Activated CD4-positive, alpha-beta memory T cell treated with anti-CD3 and anti-CD28 coated beads, Interleukin-2, amount 10 ng/mL, durations not matched to agents 7 days and 5 days (primary cell): ENCODE measurements at regions not wholly inside any gene's neighbourhood (a gene's known extent, or its start where the extent isn't known, plus 50 kb on each side); places are given as distances from the start of the nearest gene placed in this dataset.
"Not testable (repeated sequence)": the region's sequence is repeated elsewhere in the genome, so short reads cannot be mapped to it uniquely, and the experiment has no call there.

Experiments used
- CTCF ChIA-PET: fragments of 350-600 bp; sonication (Branson Sonifier 250); formaldehyde crosslinking; loops from one replicate; lab custom pipeline; 2021; ENCODE audit warnings: antibody characterized with exemption, inconsistent platforms; lab: Charles Lee
- POLR2A ChIA-PET: fragments of 350-600 bp; sonication (Branson Sonifier 250); formaldehyde crosslinking; loops from one replicate; lab custom pipeline; 2021; ENCODE audit warnings: antibody characterized with exemption; lab: Charles Lee
- DNase-seq: peaks from one replicate; pipeline ENCODE4 v3.0.0-alpha.2; 2020
- H3K27ac Mint-ChIP-seq: one replicate; pipeline ENCODE4 v1.8.0; 2021; ENCODE audit warnings: mild to moderate bottlenecking, mixed read lengths
- H3K27me3 Mint-ChIP-seq: one replicate; pipeline ENCODE4 v1.8.0; 2021; ENCODE audit warnings: mixed read lengths
- H3K36me3 Mint-ChIP-seq: one replicate; pipeline ENCODE4 v1.8.0; 2021; ENCODE audit warnings: low read depth, mixed read lengths
- H3K4me1 Mint-ChIP-seq: one replicate; pipeline ENCODE4 v1.8.0; 2021; ENCODE audit warnings: mixed read lengths
- H3K4me3 Mint-ChIP-seq: one replicate; pipeline ENCODE4 v1.8.0; 2021; ENCODE audit warnings: mild to moderate bottlenecking, mixed read lengths
- H3K9me3 Mint-ChIP-seq: one replicate; pipeline ENCODE4 v1.8.0; 2021; ENCODE audit warnings: mixed read lengths

- POLR2A ChIA-PET, H3K4me3 Mint-ChIP-seq, CTCF ChIA-PET: not testable (repeated sequence)
Measured at GRCh38 chr11:70600911-70601415, 202.6 kb downstream of the CTTN start.

GRCh38 chr11:70601861-70602538 is 203.7 kb downstream of the CTTN start:
- Mint-ChIP-seq H3K36me3 (no peaks in the 10 kb centered on the region), H3K4me1 (no peaks in the 10 kb centered on the region), H3K4me3 (no peak overlapping the region), H3K27me3 (peaks cover 1% of the 10 kb centered on the region), H3K27ac (no peak overlapping the region), H3K9me3 (no peaks in the 10 kb centered on the region)
- CTCF ChIA-PET: no interaction called here
- POLR2A ChIA-PET: no interaction called here
- DNase-seq: no peak

More at GRCh38 chr11:70600911-70601415, 202.6 kb downstream of the CTTN start:
- not testable (repeated sequence) for H3K27me3 Mint-ChIP-seq, H3K27ac Mint-ChIP-seq, H3K9me3 Mint-ChIP-seq, H3K4me1 Mint-ChIP-seq, DNase-seq, H3K36me3 Mint-ChIP-seq

GRCh38 chr11:70603114-70603755 is 204.9 kb downstream of the CTTN start:
- H3K36me3 Mint-ChIP-seq: no peaks in the 10 kb centered on the region
- CTCF ChIA-PET: no interaction called here
- H3K4me3 Mint-ChIP-seq: no peak overlapping the region
- POLR2A ChIA-PET: no interaction called here
- no peak overlapping the region for H3K27ac Mint-ChIP-seq
- peaks cover 1% of the 10 kb centered on the region for H3K27me3 Mint-ChIP-seq
- no peaks in the 10 kb centered on the region for H3K9me3 Mint-ChIP-seq
- no peaks in the 10 kb centered on the region for H3K4me1 Mint-ChIP-seq
- no peak for DNase-seq

GRCh38 chr11:70603756-70604211 is 205.5 kb downstream of the CTTN start:
- H3K36me3 Mint-ChIP-seq: no peaks in the 10 kb centered on the region

GRCh38 chr11:70604221-70604620 is 205.9 kb downstream of the CTTN start:
- H3K27me3 Mint-ChIP-seq: peaks cover 1% of the 10 kb centered on the region
- no peak overlapping the region for H3K4me3 Mint-ChIP-seq
- CTCF ChIA-PET: no interaction called here
- no peak for DNase-seq
- H3K4me1 Mint-ChIP-seq: no peaks in the 10 kb centered on the region
- no peaks in the 10 kb centered on the region for H3K36me3 Mint-ChIP-seq
- H3K9me3 Mint-ChIP-seq: no peaks in the 10 kb centered on the region
- POLR2A ChIA-PET: no interaction called here
- H3K27ac Mint-ChIP-seq: no peak overlapping the region

More at GRCh38 chr11:70603756-70604211, 205.5 kb downstream of the CTTN start:
- Mint-ChIP-seq H3K27ac (no peak overlapping the region), H3K27me3 (peaks cover 1% of the 10 kb centered on the region), H3K4me3 (no peak overlapping the region), H3K4me1 (no peaks in the 10 kb centered on the region), H3K9me3 (no peaks in the 10 kb centered on the region)
- ChIA-PET CTCF (no interaction called here), POLR2A (no interaction called here)
- no peak for DNase-seq

GRCh38 chr11:70604630-70605467 is 206.5 kb downstream of the CTTN start:
- no peak for DNase-seq
- H3K9me3 Mint-ChIP-seq: no peaks in the 10 kb centered on the region
- ChIA-PET POLR2A (no interaction called here), CTCF (no interaction called here)
- no peak overlapping the region for H3K4me3 Mint-ChIP-seq
- peaks cover 1% of the 10 kb centered on the region for H3K27me3 Mint-ChIP-seq
- no peaks in the 10 kb centered on the region for H3K36me3 Mint-ChIP-seq
- H3K4me1 Mint-ChIP-seq: no peaks in the 10 kb centered on the region
- no peak overlapping the region for H3K27ac Mint-ChIP-seq

GRCh38 chr11:70605468-70605815 is 207.1 kb downstream of the CTTN start:
- no peak for DNase-seq
- no peaks in the 10 kb centered on the region for H3K4me1 Mint-ChIP-seq
- H3K36me3 Mint-ChIP-seq: no peaks in the 10 kb centered on the region
- ChIA-PET CTCF (no interaction called here), POLR2A (no interaction called here)
- H3K9me3 Mint-ChIP-seq: no peaks in the 10 kb centered on the region
- H3K4me3 Mint-ChIP-seq: no peak overlapping the region
- H3K27me3 Mint-ChIP-seq: peaks cover 1% of the 10 kb centered on the region
- H3K27ac Mint-ChIP-seq: no peak overlapping the region

GRCh38 chr11:70605846-70606245 is 207.5 kb downstream of the CTTN start:
- Mint-ChIP-seq H3K27me3 (peaks cover 1% of the 10 kb centered on the region), H3K36me3 (no peaks in the 10 kb centered on the region), H3K27ac (no peak overlapping the region), H3K4me3 (no peak overlapping the region), H3K9me3 (no peaks in the 10 kb centered on the region), H3K4me1 (no peaks in the 10 kb centered on the region)
- CTCF ChIA-PET: no interaction called here
- POLR2A ChIA-PET: no interaction called here
- DNase-seq: no peak

GRCh38 chr11:70606248-70606950 is 208.1 kb downstream of the CTTN start:
- Mint-ChIP-seq H3K27ac (no peak overlapping the region), H3K36me3 (no peaks in the 10 kb centered on the region), H3K4me1 (no peaks in the 10 kb centered on the region), H3K4me3 (no peak overlapping the region), H3K9me3 (no peaks in the 10 kb centered on the region), H3K27me3 (peaks cover 1% of the 10 kb centered on the region)
- ChIA-PET CTCF (no interaction called here), POLR2A (no interaction called here)
- no peak for DNase-seq

- DNase-seq: no peak
- H3K4me3 Mint-ChIP-seq: no peak overlapping the region
- H3K36me3 Mint-ChIP-seq: no peaks in the 10 kb centered on the region
- CTCF ChIA-PET: no interaction called here
- POLR2A ChIA-PET: no interaction called here
- H3K9me3 Mint-ChIP-seq: no peaks in the 10 kb centered on the region
- peaks cover 1% of the 10 kb centered on the region for H3K27me3 Mint-ChIP-seq
- H3K27ac Mint-ChIP-seq: no peak overlapping the region
- no peaks in the 10 kb centered on the region for H3K4me1 Mint-ChIP-seq
Measured at GRCh38 chr11:70606951-70607330, 208.6 kb downstream of the CTTN start.

GRCh38 chr11:70607561-70607960 is 209.2 kb downstream of the CTTN start:
- no peaks in the 10 kb centered on the region for H3K9me3 Mint-ChIP-seq
- no peaks in the 10 kb centered on the region for H3K36me3 Mint-ChIP-seq
- DNase-seq: no peak
- no peak overlapping the region for H3K4me3 Mint-ChIP-seq
- H3K27ac Mint-ChIP-seq: no peak overlapping the region
- no peaks in the 10 kb centered on the region for H3K4me1 Mint-ChIP-seq
- ChIA-PET CTCF (no interaction called here), POLR2A (no interaction called here)
- H3K27me3 Mint-ChIP-seq: no peaks in the 10 kb centered on the region

GRCh38 chr11:70608568-70609470 is 210.5 kb downstream of the CTTN start:
- H3K27me3 Mint-ChIP-seq: no peaks in the 10 kb centered on the region
- CTCF ChIA-PET: no interaction called here
- DNase-seq: no peak
- H3K9me3 Mint-ChIP-seq: no peaks in the 10 kb centered on the region
- no peak overlapping the region for H3K4me3 Mint-ChIP-seq
- H3K36me3 Mint-ChIP-seq: no peaks in the 10 kb centered on the region
- no peak overlapping the region for H3K27ac Mint-ChIP-seq
- POLR2A ChIA-PET: no interaction called here
- no peaks in the 10 kb centered on the region for H3K4me1 Mint-ChIP-seq
